ENCODE measurements at regions not wholly inside any gene's neighbourhood (a gene's known extent, or its start where the extent isn't known, plus 50 kb on each side); places are given as distances from the start of the nearest gene placed in this dataset.

DNA sequence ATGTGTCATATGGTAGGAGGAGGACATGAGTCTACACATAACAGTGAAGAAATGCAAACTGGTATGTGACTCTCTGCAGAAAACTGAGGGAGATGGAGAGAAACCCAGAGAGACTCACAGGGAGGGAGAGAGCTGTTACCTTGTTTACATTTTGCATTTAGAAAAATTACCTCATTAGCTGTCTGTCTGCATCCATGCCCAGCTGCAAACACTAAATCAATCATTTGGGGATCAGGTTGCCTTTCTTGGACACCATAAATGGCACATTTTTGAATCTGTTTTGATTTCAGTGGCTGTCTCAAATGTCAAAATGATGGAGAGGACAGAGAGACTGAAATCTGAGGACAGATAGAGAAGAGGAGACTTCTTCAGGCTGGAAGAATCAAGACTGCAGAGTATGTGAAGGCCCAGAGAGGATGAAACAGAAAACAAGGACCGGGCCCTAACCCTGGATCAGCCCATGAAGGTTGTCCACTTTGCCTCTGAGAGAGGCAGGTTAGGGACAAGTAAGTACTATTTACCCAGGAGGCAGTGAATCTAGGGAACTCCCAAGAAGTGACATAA lies 92.2 kb downstream of the UNC5CL start:
- no peak for DNase-seq (ENCODE audit: low read depth, low spot score)

DNA sequence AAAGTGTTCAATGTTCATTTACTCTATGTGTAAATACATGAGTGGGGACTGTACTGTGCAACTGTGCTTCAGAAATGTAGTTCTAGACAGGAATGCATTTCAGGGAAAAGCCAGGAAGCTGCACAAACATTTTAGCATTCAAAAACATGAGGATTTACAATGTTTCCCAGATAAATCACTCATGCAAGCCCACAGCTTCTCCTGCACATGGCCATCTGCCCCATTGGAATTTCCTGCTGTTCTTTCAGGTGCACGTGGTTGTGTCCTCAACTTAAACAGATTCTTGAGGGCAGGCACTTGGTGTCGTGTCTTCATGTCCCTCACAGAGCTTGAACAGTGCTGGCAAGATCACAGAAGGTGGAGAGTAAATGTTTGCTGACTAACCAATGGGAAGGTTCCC lies 101.5 kb downstream of the UNC5CL start:
- DNase-seq (ENCODE audit: low read depth, low spot score), result no peak

DNA sequence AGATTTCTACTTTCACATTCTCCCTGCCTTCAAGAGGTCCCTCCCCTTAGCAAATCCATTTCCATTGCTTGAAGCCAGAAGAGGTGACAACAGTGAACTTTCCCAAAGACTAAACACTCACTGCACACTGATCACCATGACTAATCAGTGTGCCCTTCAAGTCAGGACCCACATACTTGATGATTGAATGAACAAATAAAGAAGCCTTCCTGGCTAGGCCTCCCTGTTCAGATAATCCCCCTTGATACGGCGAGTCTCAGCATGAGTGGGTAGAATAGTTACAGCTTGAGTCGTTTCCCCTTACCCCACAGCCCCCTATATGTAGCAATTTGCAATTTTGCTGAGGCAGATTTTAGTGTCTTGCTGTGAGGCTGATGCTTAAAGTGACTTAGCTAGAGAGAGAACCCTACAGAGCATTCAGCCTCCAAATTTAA lies 102.2 kb downstream of the UNC5CL start:
- DNase-seq (ENCODE audit: low read depth, low spot score), result no peak

DNA sequence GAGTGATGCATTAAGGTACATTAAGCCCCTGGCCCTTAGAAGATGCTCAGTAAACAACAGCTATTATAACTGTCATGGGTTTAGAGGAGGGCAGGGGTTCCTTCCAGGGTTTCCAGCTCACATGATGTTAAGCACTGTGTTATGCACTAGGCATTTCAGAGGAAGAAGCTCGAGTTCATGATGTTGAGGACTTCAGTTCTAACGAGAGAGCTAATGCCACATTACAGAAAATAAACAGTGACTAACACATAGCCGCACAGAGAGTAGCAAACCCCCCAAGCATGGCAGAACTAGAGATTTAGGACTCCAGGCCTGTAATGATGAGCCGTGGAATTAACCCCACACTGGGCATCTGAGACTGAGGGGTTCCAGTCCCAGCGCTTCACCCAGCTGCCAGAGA lies 105.2 kb downstream of the UNC5CL start:
- DNase-seq (ENCODE audit: low read depth, low spot score), result no peak

DNA sequence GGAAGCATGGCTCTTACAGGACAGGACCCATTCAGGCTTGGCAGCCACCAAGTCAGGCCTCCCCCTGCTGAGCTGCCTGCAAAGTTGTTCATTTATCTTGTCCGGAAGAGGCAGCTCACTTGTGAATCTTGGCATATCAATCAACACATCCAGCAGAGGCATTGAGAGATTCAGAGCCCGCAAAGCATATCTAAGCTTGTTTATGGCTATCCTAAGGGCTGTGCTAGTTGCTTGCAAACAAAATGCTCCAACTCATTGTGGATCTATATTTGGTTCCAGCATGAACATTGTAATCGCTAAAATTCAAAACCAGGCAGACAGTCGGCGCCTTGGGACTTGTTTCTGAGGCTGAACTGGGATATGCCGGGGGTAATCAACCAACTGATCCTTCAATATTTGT lies 106.1 kb downstream of the UNC5CL start:
- DNase-seq (ENCODE audit: low read depth, low spot score), result no peak

DNA sequence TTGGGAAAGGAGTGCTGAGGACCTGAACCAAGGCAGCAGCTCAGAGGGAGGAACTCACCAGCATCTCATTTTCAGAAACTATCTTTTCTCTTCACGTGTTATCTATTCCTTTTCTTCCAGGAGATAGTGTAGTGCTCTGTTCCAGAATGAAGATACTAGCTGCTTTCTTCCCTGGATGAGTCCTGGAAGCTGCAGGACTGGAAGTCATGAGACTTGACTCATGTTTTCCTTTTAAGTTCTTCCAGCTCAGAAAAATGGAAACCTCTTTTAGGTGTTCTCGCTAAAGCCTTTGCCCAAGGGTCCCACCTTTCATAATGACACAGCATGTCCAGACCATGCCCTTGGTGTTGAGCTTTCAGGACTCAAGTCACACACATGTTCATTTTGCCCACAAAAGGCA lies 106.7 kb downstream of the UNC5CL start:
- no peak for DNase-seq (ENCODE audit: low read depth, low spot score)

DNA sequence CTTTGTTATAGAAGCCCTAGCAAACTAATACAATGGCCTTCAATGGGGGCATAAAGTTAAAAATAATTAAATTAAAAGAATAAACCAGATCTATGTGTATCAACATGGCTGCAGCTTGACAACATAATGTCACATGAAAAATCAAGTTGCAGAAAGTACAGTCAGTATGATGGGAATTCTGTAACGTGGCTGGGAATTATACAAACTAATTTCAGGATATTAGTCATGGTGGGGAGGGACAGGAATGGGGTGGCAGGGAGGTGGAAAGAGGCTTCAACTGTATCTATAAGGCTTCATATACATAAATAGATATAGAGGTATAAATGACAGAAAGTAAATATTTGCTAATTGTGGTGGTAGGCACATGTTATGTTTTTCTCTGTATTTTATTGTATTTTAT lies 107.1 kb downstream of the UNC5CL start:
- DNase-seq (ENCODE audit: low read depth, low spot score), result no peak

DNA sequence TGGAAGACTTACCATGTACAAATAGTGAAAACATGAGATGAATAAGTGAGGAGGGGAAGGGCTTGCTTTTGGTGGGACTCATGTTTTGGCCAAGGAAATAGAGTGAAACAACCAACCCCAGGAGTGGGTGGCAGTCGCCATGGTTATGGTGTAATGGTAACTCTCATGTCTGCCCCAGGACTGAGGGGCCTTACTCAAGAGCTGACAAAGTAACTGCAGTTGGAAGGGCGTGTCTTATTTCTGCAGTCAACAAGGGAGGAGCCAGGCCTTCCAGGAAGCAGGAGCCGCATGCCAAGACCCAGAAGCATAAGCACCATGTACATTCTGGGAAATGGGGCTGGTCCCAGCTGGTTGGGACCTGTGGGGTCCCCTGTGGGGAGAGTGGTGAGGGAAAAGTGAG lies 108.5 kb downstream of the UNC5CL start:
- DNase-seq (ENCODE audit: low read depth, low spot score), result no peak

DNA sequence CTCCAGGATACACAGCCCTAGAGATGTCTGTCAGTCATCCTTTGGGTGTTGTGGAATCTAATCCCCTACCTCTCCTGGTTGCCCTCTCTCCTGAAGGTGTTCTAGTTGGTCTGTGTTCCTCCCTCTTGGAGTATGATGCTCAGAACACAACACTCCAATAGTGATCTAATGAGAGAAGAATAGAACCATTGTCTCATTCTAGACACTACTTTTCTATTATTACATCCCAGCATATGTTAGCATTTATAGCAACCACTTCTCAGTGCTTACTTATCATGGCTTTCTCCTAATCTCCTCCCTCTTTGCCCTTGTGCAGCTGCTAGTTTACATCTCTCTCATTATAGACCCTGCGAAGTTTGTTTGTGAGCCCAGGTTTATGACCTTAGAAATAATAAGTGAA lies 109.0 kb downstream of the UNC5CL start:
- no peak for DNase-seq (ENCODE audit: low read depth, low spot score)

DNA sequence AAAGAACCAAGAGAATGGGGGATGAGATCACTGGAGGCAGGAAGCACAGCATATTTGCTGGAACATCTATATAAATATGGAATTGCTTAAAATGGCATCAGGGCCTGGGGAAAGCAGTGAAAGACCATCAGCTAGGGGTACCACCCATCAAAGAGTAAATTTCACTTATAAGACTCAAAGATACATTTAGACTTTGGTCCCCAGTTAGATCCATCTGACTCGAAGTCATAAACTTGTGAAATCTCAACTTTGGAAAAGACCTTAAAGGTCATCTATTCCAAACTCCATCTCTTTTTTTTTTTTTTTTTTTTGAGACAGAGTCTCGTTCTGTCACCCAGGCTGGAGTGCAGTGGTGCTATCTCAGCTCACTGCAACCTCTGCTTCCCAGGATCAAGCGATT lies 109.8 kb downstream of the UNC5CL start:
- DNase-seq (ENCODE audit: low read depth, low spot score), result no peak

DNA sequence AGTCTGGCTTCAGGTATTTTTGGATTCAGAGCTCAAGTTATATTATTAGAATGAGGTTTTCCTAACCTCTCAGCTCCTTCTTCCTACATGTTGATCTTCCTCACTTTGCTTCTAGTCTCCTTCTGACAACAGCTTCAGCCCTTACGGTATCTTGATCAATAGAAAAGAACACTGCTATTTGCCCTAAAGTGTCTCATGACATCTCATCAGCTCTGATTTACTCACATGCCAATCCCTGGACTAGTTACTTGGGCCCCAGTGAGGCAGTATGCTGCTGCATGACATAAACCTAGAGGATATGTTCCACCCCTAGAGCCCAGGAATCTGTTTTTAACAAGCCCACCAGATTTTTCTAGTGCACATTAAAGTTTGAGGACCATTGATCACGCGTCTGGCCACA lies 110.3 kb downstream of the UNC5CL start:
- no peak for DNase-seq (ENCODE audit: low read depth, low spot score)

DNA sequence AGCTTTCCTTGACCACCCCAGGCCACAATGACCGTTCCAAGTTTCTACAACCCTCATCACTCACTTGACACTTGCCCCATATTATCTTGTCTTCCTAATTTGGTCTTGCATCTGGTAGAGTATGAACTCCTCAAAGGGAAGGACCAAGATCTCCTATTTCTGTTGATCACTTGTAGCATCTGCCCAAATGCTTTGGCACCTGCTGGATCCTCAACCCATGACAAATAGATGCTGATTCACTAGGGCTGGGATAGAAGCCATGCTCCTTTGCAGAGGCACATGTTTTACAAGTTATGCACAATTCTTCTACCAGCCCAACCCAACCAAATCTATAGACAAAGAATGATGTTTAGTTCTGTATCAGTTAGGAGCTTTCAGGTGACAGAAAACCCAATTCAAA lies 110.7 kb downstream of the UNC5CL start:
- no peak for DNase-seq (ENCODE audit: low read depth, low spot score)

DNA sequence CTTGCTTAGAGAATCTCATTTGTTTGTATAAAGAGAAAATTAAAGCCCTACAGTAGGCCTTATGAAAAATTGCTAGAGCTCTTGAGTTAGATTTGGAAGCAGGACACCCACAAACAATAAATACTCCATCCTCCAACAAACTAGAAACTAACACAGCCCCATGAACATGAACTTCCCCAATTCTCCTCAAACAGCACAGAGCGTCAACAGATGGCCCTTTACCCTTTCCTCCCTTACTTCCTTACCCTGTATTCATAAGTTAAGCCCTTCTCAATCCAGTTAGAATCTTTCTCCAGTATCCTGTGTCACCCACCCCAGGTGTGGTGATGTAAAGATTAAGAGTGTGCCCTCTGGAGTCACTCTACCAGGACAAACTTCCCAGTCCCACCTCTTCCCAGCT lies 113.7 kb downstream of the UNC5CL start:
- DNase-seq (ENCODE audit: low read depth, low spot score), result no peak

DNA sequence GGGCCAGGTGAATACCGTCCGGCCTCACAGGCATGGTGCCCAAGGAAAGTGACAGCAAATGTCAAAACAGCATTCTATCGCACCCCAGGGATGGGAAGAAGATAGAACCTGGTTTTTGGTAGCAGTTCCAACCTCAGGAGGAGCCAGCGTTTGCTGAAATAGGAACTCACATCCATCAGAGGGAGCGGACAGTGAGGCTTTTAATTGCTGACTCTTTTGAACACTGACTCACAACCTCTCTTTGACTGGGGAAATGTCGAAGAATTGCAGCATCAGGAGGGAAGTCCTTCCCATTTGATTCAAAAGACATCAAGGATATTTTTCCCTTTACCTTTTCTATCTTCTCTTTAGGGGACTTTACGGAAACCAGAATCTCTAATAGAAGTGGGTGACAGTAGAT lies 114.2 kb downstream of the UNC5CL start:
- DNase-seq (ENCODE audit: low read depth, low spot score), result no peak

DNA sequence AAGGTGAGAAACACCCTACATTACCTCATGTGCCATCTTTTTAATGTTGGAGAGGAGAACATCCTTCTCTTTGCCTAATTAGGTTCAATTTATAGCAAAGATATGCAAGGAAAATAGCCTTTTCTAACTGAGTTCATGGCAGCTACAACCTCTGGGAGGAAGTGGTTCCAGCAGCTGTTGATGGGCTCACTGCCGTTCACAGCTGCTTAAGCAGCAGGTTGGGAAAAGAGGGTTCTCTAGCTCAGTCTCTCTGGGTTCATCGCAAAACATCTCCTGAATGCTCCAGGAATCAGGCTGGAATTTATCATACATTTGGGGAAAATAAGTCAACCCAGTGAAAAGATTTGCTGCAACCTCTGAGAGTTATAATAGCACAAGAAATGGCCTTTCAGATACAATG lies 115.1 kb downstream of the UNC5CL start:
- no peak for DNase-seq (ENCODE audit: low read depth, low spot score)

DNA sequence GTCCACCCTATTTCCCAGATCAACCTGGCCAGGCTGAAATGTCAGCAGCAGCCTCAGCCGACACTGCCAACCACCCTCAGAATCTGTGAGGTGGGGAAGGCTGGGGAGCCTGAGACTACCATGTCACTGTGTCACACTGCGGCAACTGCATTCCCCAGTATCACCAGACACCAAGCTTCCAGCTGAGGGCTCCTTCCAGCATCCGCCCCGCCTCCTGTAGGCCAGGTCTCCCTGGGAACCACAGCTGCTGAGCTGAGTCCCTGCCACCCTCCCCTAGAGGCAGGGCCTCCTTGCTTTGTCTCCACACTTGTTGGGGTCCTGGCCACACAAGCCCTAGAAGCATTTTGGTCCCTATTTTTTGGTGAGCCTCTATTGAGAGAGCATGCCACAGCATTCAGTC lies 115.7 kb downstream of the UNC5CL start:
- DNase-seq (ENCODE audit: low read depth, low spot score), result peak; percentile 27

DNA sequence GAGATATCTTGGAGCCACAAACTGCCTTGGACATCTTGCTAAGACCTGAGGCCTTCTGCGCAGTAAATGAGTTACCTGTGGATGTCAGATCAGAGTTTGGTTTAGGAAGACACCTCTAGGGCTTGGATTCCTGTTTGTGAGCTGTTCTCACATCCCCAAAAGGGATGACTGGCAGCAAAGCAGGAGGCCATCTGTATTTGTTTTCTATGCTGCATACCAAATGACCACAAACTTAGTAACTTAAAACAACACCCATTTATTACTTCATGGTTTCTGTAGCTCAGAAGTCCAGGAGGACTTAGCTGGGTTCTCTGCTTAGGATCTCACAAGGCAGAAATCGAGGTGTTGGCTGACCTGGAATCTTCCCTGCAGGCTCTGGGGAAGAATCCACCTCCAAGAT lies 116.7 kb downstream of the UNC5CL start:
- DNase-seq (ENCODE audit: low read depth, low spot score), result no peak

DNA sequence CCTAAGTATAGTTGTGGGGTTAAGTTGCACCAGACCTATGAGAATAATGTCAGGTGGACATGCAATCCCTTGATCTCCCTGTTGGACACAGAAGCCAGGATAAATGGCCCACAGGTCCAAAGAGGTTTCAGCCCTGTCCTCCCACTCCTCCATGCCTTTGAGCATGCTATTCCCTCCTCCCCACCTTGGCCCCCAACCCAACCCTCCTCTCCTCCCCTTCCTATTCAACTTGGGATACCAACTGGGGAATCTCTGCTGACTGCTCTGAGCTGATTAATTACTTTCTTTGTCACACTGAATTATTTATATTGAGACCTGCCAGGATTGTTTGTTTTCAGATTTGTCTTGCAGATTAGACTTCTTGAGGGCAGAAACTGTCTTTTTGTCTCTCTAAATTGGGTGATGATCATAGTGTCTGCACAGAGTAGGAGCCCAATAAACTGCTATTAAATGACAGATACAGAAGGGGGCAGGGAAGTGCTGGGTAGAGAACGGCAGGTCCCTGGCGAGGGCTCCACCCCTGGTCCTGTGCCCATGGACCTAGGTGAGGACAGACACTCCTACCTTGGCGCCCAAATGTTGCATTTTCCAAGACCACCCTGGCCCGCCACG lies 120.9 kb downstream of the UNC5CL start:
- peak; percentile 21 for DNase-seq (ENCODE audit: low read depth, low spot score)

DNA sequence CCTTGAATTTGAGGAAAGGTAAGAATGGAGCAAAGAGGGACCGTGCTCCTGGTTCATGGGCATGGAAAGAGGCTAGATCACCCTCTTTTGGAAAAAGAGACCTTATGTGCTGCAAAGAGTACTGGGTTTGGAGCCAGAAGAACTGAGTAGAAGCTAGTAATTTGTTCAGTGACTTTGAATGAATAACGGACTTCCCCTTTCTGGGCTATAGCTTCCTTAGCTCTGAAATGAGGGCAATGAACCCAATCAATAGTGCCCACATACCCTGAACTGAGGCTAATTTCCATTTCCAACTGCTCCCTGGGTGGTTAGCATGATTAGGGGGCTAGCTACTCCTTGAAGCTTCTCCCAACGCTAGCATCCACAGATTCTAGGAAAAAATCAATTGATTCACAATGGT lies 121.4 kb downstream of the UNC5CL start:
- no peak for DNase-seq (ENCODE audit: low read depth, low spot score)

DNA sequence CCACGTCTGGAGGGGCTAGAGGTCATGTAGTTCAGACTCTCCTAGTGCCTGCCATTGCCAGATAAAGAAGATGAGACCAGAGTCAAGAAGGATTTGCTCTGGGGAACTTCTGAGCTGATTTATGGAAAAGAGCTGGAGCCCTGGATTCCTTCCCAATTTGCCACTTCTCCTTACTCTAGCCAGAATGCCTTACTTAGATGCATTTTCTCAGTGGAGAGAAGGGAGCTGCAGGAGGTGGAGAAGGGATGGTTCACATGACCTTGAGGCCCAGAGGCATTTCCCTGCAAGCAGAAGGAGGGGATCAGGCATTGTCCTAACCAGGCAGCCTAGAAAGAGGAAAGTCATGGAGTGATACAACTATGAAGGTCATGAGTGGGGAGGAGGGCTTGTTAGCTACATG lies 122.2 kb downstream of the UNC5CL start:
- no peak for DNase-seq (ENCODE audit: low read depth, low spot score)

DNA sequence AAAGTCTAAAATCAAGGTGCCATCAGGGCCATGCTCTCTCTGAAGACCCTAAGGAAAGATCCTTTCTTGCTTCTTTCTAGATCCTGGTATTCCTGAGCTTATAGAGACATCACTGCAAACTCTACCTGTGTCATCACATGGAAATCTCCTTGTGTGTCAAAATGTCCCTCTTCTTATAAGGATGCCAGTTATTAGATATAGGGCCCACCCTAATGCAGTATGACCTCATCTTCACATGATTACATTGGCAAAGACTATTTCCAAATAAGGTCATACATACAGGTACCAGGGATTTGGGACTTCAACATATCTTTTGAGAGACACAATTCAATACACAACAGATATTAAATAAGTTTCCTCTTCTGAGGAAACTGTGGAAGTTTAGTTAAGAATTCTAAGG lies 123.9 kb downstream of the UNC5CL start:
- no peak for DNase-seq (ENCODE audit: low read depth, low spot score)

DNA sequence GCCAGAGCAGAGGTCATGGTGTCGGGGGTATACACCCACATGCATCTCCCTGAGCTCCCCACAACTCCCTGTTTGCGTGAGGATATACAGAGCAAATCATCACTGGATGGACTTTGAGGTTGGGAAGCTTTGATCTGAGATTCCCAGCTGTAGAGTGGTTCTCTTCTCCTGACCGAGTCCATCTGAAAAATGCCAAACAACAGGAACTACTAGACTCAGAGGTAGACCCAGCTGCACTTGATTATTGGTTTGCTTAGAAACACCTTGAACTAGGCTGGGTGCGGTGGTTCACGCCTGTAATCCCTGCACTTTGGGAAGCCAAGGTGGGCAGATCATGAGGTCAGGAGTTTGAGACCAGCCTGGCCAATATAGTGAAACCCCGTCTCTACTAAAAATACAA lies 125.0 kb downstream of the UNC5CL start:
- DNase-seq (ENCODE audit: low read depth, low spot score), result no peak

DNA sequence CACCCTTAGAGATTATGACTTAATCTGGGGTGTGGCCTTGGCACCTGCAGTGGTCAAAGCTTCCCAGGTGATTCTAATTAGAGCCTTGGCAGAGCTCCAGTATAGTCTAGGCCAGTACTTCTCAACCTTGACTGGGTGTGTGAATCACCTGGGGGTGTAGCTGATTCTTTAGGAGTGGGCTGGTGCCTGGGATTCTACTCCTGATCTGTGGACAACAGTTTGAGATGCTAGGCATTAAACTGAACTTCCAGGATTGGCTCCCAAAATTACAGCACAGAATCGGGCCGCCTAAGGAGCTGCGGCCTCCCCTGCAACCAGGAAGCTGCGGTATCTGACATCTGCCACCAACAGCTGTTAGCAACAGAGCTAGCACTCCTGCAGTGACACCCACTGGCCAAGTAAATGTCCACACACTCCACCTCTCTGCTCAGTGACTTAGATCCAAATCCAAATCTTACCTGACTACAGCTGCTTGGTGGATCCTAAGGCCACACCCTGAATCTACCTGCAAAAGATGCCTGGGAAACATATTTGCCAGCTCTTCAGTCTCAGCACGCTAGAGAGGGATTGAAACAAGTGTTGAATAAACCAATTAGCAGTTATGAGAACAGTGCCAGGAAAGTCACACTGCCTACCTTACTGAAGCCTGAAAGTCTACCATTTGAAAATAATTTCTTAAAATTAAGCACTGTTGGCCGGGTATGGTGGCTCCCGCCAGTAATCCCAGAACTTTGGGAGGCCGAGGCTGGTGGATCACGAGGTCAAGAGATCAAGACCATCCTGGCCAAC lies 126.7 kb downstream of the UNC5CL start:
- DNase-seq (ENCODE audit: low read depth, low spot score), result peak; percentile 71

All from ELF-1 (cell line).